IPS-18c (cell line): ENCODE measurements at regions not wholly inside any gene's neighbourhood (a gene's known extent, or its start where the extent isn't known, plus 50 kb on each side); places are given as distances from the start of the nearest gene placed in this dataset.

Experiments
- H3K4me3 ChIP-seq: 2 replicates; pipeline ENCODE4 v1.7.0; 2013; ENCODE audit warnings: low read depth, mild to moderate bottlenecking, low read length, moderate library complexity; ENCODE audit not compliant: insufficient read depth
- H3K9me3 ChIP-seq: one replicate; pipeline ENCODE4 v1.6.1; 2013; ENCODE audit warnings: mild to moderate bottlenecking, low read length, moderate library complexity; ENCODE audit not compliant: control insufficient read depth, insufficient read depth

- Histone ChIP-seq H3K4me3 (no peak overlapping the region), H3K9me3 (no peaks in the 10 kb centered on the region)
Observed at GRCh38 chr10:44069573-44069972, 315.3 kb downstream of the CXCL12 start.

- no peaks in the 10 kb centered on the region for H3K9me3 ChIP-seq
- no peak overlapping the region for H3K4me3 ChIP-seq
Observed at GRCh38 chr10:44068716-44069482, 316.0 kb downstream of the CXCL12 start.

GRCh38 chr10:44067432-44067831 lies 317.5 kb downstream of the CXCL12 start:
- Histone ChIP-seq H3K4me3 (no peak overlapping the region), H3K9me3 (no peaks in the 10 kb centered on the region)

GRCh38 chr10:44066527-44067255 lies 318.2 kb downstream of the CXCL12 start:
- H3K9me3 ChIP-seq, result no peaks in the 10 kb centered on the region
- H3K4me3 ChIP-seq, result no peak overlapping the region

- Histone ChIP-seq H3K9me3 (no peaks in the 10 kb centered on the region), H3K4me3 (no peak overlapping the region)
Observed at GRCh38 chr10:44065788-44066526, 318.9 kb downstream of the CXCL12 start.

- Histone ChIP-seq H3K9me3 (no peaks in the 10 kb centered on the region), H3K4me3 (no peak overlapping the region)
Observed at GRCh38 chr10:44064987-44065787, 319.7 kb downstream of the CXCL12 start.

- no peaks in the 10 kb centered on the region for H3K9me3 ChIP-seq
- H3K4me3 ChIP-seq, result no peak overlapping the region
Observed at GRCh38 chr10:44064317-44064716, 320.6 kb downstream of the CXCL12 start.

GRCh38 chr10:44063686-44064085 lies 321.2 kb downstream of the CXCL12 start:
- H3K9me3 ChIP-seq, result no peaks in the 10 kb centered on the region
- no peak overlapping the region for H3K4me3 ChIP-seq

GRCh38 chr10:44060719-44061118 lies 324.2 kb downstream of the CXCL12 start:
- H3K9me3 ChIP-seq, result no peaks in the 10 kb centered on the region
- H3K4me3 ChIP-seq, result no peak overlapping the region

GRCh38 chr10:44060221-44060620 lies 324.7 kb downstream of the CXCL12 start:
- no peaks in the 10 kb centered on the region for H3K9me3 ChIP-seq
- H3K4me3 ChIP-seq, result no peak overlapping the region

GRCh38 chr10:44058259-44058658 lies 326.6 kb downstream of the CXCL12 start:
- Histone ChIP-seq H3K9me3 (no peaks in the 10 kb centered on the region), H3K4me3 (no peak overlapping the region)

- Histone ChIP-seq H3K9me3 (no peaks in the 10 kb centered on the region), H3K4me3 (no peak overlapping the region)
Observed at GRCh38 chr10:44056967-44057805, 327.7 kb downstream of the CXCL12 start.

GRCh38 chr10:44056206-44056605 lies 328.7 kb downstream of the CXCL12 start:
- H3K9me3 ChIP-seq, result no peaks in the 10 kb centered on the region
- no peak overlapping the region for H3K4me3 ChIP-seq

- Histone ChIP-seq H3K9me3 (no peaks in the 10 kb centered on the region), H3K4me3 (no peak overlapping the region)
Observed at GRCh38 chr10:44054046-44054445, 330.9 kb downstream of the CXCL12 start.

GRCh38 chr10:44053391-44053790 lies 331.5 kb downstream of the CXCL12 start:
- Histone ChIP-seq H3K4me3 (no peak overlapping the region), H3K9me3 (no peaks in the 10 kb centered on the region)

- H3K9me3 ChIP-seq, result no peaks in the 10 kb centered on the region
- no peak overlapping the region for H3K4me3 ChIP-seq
Observed at GRCh38 chr10:44051584-44052385, 333.1 kb downstream of the CXCL12 start.
